IMR-90 (cell line): ENCODE measurements at regions not wholly inside any gene's neighbourhood (a gene's known extent, or its start where the extent isn't known, plus 50 kb on each side); places are given as distances from the start of the nearest gene placed in this dataset.
"Not testable (repeated sequence)": the region's sequence is repeated elsewhere in the genome, so short reads cannot be mapped to it uniquely, and the experiment has no call there.

Experiments used
- ATAC-seq: fragments of 200-7000 bp; cut with Tn5 transposase; 2 replicates; pipeline ENCODE4 v1.9.1; 2020; ENCODE audit warnings: low read depth, mild to moderate bottlenecking, moderate library complexity
- BruUV-seq: library from RNA; stranded (reverse); fragments of 400-500 nt; replicated peaks from 2 replicates; lab custom pipeline; 2021; lab: Mats Ljungman, UMichigan
- CTCF ChIA-PET: fragments of 300-600 bp; formaldehyde crosslinking; extraction: SDS; loops from one replicate; lab custom pipeline; 2021; ENCODE audit warnings: antibody characterized with exemption; lab: Yijun Ruan, JAX
- POLR2A ChIA-PET: fragments of 300-600 bp; sonication (Branson Sonifier 250); formaldehyde crosslinking; loops from one replicate; lab custom pipeline; 2022; ENCODE audit warnings: antibody characterized with exemption; ENCODE audit not compliant: unreplicated experiment; lab: Charles Lee
- DNase-seq: peaks from one replicate; pipeline ENCODE4 v3.0.0; 2013
- H2AFZ ChIP-seq: replicated peaks from 2 replicates; pipeline ENCODE3; 2013; ENCODE audit warnings: low read length, mild to moderate bottlenecking; ENCODE audit not compliant: poor library complexity
- H2AK5ac ChIP-seq: 2 replicates; pipeline ENCODE4 v1.6.1; 2013; ENCODE audit warnings: low read depth, low read length, inconsistent platforms
- H2AK9ac ChIP-seq: replicated peaks from 2 replicates; pipeline ENCODE3; 2013; ENCODE audit warnings: mild to moderate bottlenecking, low read depth, low read length, moderate library complexity; ENCODE audit not compliant: poor library complexity
- H2BK120ac ChIP-seq: 2 replicates; pipeline ENCODE4 v1.6.1; 2013; ENCODE audit warnings: low read depth, low read length, inconsistent platforms
- H2BK15ac ChIP-seq: 3 replicates; pipeline ENCODE4 v1.6.1; 2013; ENCODE audit warnings: low read depth, low read length, inconsistent platforms
- H2BK20ac ChIP-seq: 2 replicates; pipeline ENCODE4 v1.6.1; 2013; ENCODE audit warnings: low read depth, mild to moderate bottlenecking, inconsistent platforms, low read length, moderate library complexity
- H2BK5ac ChIP-seq: 2 replicates; pipeline ENCODE4 v1.6.1; 2013; ENCODE audit warnings: mild to moderate bottlenecking, low read depth, low read length, inconsistent platforms; ENCODE audit not compliant: poor library complexity, severe bottlenecking
- H3K14ac ChIP-seq: replicated peaks from 2 replicates; pipeline ENCODE4 v1.6.1; 2013; ENCODE audit warnings: low read depth, low read length, inconsistent platforms
- H3K18ac ChIP-seq: 2 replicates; pipeline ENCODE4 v1.6.1; 2013; ENCODE audit warnings: low read depth, low read length, control low read depth
- H3K23ac ChIP-seq: 2 replicates; pipeline ENCODE4 v1.6.1; 2013; ENCODE audit warnings: low read depth, low read length, inconsistent platforms
- H3K27ac ChIP-seq: 2 replicates; pipeline ENCODE4 v1.5.1; 2013; ENCODE audit warnings: mild to moderate bottlenecking, control low read depth, low read length; ENCODE audit not compliant: insufficient read depth
- H3K27me3 ChIP-seq: 2 replicates; pipeline ENCODE4 v1.6.1; 2013; ENCODE audit warnings: low read length; ENCODE audit not compliant: control insufficient read depth, insufficient read depth
- H3K36me3 ChIP-seq: 2 replicates; pipeline ENCODE4 v1.6.1; 2013; ENCODE audit warnings: low read length, mixed read lengths; ENCODE audit not compliant: control insufficient read depth, insufficient read depth
- H3K4ac ChIP-seq: 2 replicates; pipeline ENCODE4 v1.6.1; 2013; ENCODE audit warnings: low read depth, low read length, inconsistent platforms
- H3K4me1 ChIP-seq: 2 replicates; pipeline ENCODE4 v1.6.1; 2013; ENCODE audit warnings: low read length, mixed read lengths; ENCODE audit not compliant: control insufficient read depth, insufficient read depth
- H3K4me2 ChIP-seq: 2 replicates; pipeline ENCODE4 v1.6.1; 2013; ENCODE audit warnings: low read depth, mild to moderate bottlenecking, control low read depth, low read length, moderate library complexity
- H3K4me3 ChIP-seq: 2 replicates; pipeline ENCODE4 v1.5.1; 2013; ENCODE audit warnings: low read depth, mild to moderate bottlenecking, control low read depth, low read length, moderate library complexity; ENCODE audit not compliant: insufficient read depth
- H3K56ac ChIP-seq: 2 replicates; pipeline ENCODE4 v1.6.1; 2013; ENCODE audit warnings: low read length, inconsistent platforms; ENCODE audit not compliant: insufficient read depth; ENCODE audit errors: extremely low read depth
- H3K79me1 ChIP-seq, 2 experiments: 2 replicates each; pipeline ENCODE4 v1.6.1; 2013; ENCODE audit warnings: low read length in 2 of 2, inconsistent platforms in 1 of 2, low read depth in 1 of 2
- H3K9ac ChIP-seq: 2 replicates; pipeline ENCODE4 v1.6.1; 2013; ENCODE audit warnings: low read depth, low read length, control low read depth
- H3K9me1 ChIP-seq: 2 replicates; pipeline ENCODE4 v1.6.1; 2013; ENCODE audit warnings: low read length, inconsistent platforms; ENCODE audit not compliant: insufficient read depth
- H3K9me3 ChIP-seq: 2 replicates; pipeline ENCODE4 v1.6.1; 2013; ENCODE audit warnings: low read length; ENCODE audit not compliant: control insufficient read depth, insufficient read depth
- H4K20me1 ChIP-seq: 2 replicates; pipeline ENCODE4 v1.6.1; 2013; ENCODE audit warnings: low read length, inconsistent platforms; ENCODE audit not compliant: insufficient read depth
- H4K5ac ChIP-seq: 2 replicates; pipeline ENCODE4 v1.6.1; 2013; ENCODE audit warnings: mild to moderate bottlenecking, low read depth, low read length, control low read depth
- H4K8ac ChIP-seq, 2 experiments: 2 replicates each; pipeline ENCODE4 v1.6.1; 2013; ENCODE audit warnings: low read depth in 2 of 2, low read length in 2 of 2, control low read depth in 1 of 2, inconsistent platforms in 1 of 2
- H4K91ac ChIP-seq: 2 replicates; pipeline ENCODE4 v1.6.1; 2013; ENCODE audit warnings: low read depth, low read length, inconsistent platforms; ENCODE audit not compliant: insufficient read depth
- ELK1 ChIP-seq: fragments of 150-350 bp; IDR thresholded peaks from 2 replicates; pipeline ENCODE4 v1.6.1; 2016; ENCODE audit warnings: low read depth, mild to moderate bottlenecking, low read length, moderate library complexity, borderline replicate concordance
- MAFK ChIP-seq: IDR thresholded peaks from 2 replicates; pipeline ENCODE4 v1.6.1; 2012; ENCODE audit warnings: low read depth, low read length, improper control_type of control experiment
- NFE2L2 ChIP-seq: fragments of 150-350 bp; IDR thresholded peaks from 2 replicates; pipeline ENCODE4 v1.6.1; 2016; ENCODE audit warnings: low read depth, mild to moderate bottlenecking, low read length
- POLR2A ChIP-seq: IDR thresholded peaks from 2 replicates; pipeline ENCODE4 v1.6.1; 2012; ENCODE audit warnings: mild to moderate bottlenecking, low read depth, low read length
- WGBS, 2 experiments: methylation state at CpG; one replicate each; pipeline versions ENCODE4 v1.1.5 to v1.1.7; 2013; ENCODE audit warnings: missing lambda C conversion rate in 2 of 2; ENCODE audit not compliant: insufficient read length in 1 of 2; ENCODE audit errors: extremely low coverage in 2 of 2; 5-methylcytosine and 5-hydroxymethylcytosine counted together
- dilution Hi-C: fragments of 300-500 bp; cut with HindIII; formaldehyde crosslinking; loops from one replicate; pipeline ENCODE4 v1.14.3; 2018; ENCODE audit warnings: low sequenced_read_pairs; ENCODE audit not compliant: unreplicated experiment
- in situ Hi-C: fragments of 300-500 bp; cut with MboI; formaldehyde crosslinking; loops from 3 replicates; pipeline ENCODE4 v1.14.3; 2019; ENCODE audit warnings: low sequenced_read_pairs, inconsistent platforms, mixed read lengths
- intact Hi-C: fragments of 100-400 bp; cut with micrococcal nuclease; formaldehyde crosslinking; loops from 2 replicates; pipeline ENCODE4 v1.10.0; 2022

GRCh38 chr11:23644443-23644842 lies 784.2 kb upstream of the CCDC179 start:
- no peaks in the 10 kb centered on the region for H3K79me1 ChIP-seq
- in situ Hi-C loops (no loop called here), intact Hi-C loops (no loop called here), dilution Hi-C loops (no loop called here)
- CTCF ChIA-PET, result no interaction called here
- H3K4me3 ChIP-seq, result no peak overlapping the region
- 0 out of 2 replicates have a peak, but pooled peaks cover 2% of the 10 kb centered on the region for H3K9me3 ChIP-seq
- H2BK120ac ChIP-seq, result no peak overlapping the region
- no CpG with 5 or more reads among the region's 1 CpG for WGBS, 2 experiments
- H4K20me1 ChIP-seq, result no peaks in the 10 kb centered on the region
- no peak overlapping the region for H3K4ac ChIP-seq
- no peaks in the 10 kb centered on the region for H3K4me1 ChIP-seq
- H3K18ac ChIP-seq, result no peak overlapping the region
- POLR2A ChIA-PET, result no interaction called here
- H2AFZ ChIP-seq, result no peak overlapping the region
- no peak overlapping the region for H4K91ac ChIP-seq
- H4K5ac ChIP-seq, result no peak overlapping the region
- H3K36me3 ChIP-seq, result no peaks in the 10 kb centered on the region
- no peak overlapping the region for H3K14ac ChIP-seq
- no peak overlapping the region for H2BK15ac ChIP-seq
- ATAC-seq (no peak), DNase-seq (no peak)
- BruUV-seq, result no TSS peak
- no peak overlapping the region for H3K56ac ChIP-seq
- no peaks in the 10 kb centered on the region for H3K9me1 ChIP-seq
- H3K9ac ChIP-seq, result no peak overlapping the region
- H2BK20ac ChIP-seq, result no peak overlapping the region
- TF ChIP-seq ELK1 (no peak), NFE2L2 (peak; percentile 47; the same call in 1 of the 2 replicates), POLR2A (no peak), MAFK (peak; percentile 54)
- no peaks in the 10 kb centered on the region for H3K27me3 ChIP-seq
- H2BK5ac ChIP-seq, result no peak overlapping the region
- H3K23ac ChIP-seq, result no peak overlapping the region
- no peak overlapping the region for H2AK5ac ChIP-seq
- H2AK9ac ChIP-seq, result no peak overlapping the region
- no peak overlapping the region for H3K27ac ChIP-seq
- H4K8ac ChIP-seq, result no peak overlapping the region
- no peak overlapping the region for H3K4me2 ChIP-seq

GRCh38 chr11:23652336-23652735 lies 792.1 kb upstream of the CCDC179 start:
- H3K9me1 ChIP-seq, H3K4me1 ChIP-seq, dilution Hi-C loops, H3K27me3 ChIP-seq, H3K27ac ChIP-seq, DNase-seq, H2BK15ac ChIP-seq, BruUV-seq, H3K4ac ChIP-seq, H3K18ac ChIP-seq, H3K9me3 ChIP-seq, ATAC-seq, in situ Hi-C loops, H3K14ac ChIP-seq, H3K4me3 ChIP-seq, H3K23ac ChIP-seq, H3K79me1 ChIP-seq, H3K4me2 ChIP-seq, H4K5ac ChIP-seq, intact Hi-C loops, H3K36me3 ChIP-seq, H3K56ac ChIP-seq, H2AK9ac ChIP-seq, H2BK120ac ChIP-seq, POLR2A ChIA-PET, H4K20me1 ChIP-seq, H2BK20ac ChIP-seq, H4K8ac ChIP-seq, H2BK5ac ChIP-seq, H4K91ac ChIP-seq, H2AFZ ChIP-seq, CTCF ChIA-PET, H3K9ac ChIP-seq, H2AK5ac ChIP-seq: not testable (repeated sequence)
- 99% methylated on average over 13 of the region's 20 CpGs; no CpG with 5 or more reads in 1 of the 2 experiments for WGBS, 2 experiments
